GM19025 (cell line): ENCODE measurements at regions not wholly inside any gene's neighbourhood (a gene's known extent, or its start where the extent isn't known, plus 50 kb on each side); places are given as distances from the start of the nearest gene placed in this dataset.
"Not testable (repeated sequence)": the region's sequence is repeated elsewhere in the genome, so short reads cannot be mapped to it uniquely, and the experiment has no call there.

Experiments used
- ATAC-seq: cut with Tn5 transposase; IDR thresholded peaks from one replicate; pipeline ENCODE4 v1.9.1; 2021; ENCODE audit warnings: mild to moderate bottlenecking, low read depth, moderate library complexity; ENCODE audit not compliant: unreplicated experiment

DNA sequence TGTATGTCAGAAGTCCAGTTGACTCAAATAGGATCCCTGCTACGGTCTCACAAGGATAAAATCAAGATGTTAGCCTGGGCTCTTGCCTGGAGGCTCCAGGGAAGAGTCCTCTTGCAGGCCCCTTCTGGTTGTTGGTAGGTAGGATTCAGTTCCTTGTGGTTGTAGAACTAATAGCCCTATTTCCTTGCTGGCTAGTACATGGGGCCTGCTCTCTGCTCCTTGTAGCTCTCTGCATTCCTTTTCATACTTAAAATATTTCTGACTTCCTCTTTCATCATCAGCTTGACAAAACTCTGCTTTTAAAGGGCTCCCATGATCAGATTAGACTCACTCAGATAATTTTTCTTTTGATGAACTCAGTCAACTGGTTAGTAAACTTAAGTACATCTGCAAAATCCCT is 756.7 kb downstream of the GATA3 start:
- no peak for ATAC-seq

- ATAC-seq: no peak
These were observed 761.5 kb downstream of the GATA3 start for GRCh38 chr10:8815969-8816368.

GRCh38 chr10:8817299-8817698 is 762.8 kb downstream of the GATA3 start:
- ATAC-seq: no peak

DNA sequence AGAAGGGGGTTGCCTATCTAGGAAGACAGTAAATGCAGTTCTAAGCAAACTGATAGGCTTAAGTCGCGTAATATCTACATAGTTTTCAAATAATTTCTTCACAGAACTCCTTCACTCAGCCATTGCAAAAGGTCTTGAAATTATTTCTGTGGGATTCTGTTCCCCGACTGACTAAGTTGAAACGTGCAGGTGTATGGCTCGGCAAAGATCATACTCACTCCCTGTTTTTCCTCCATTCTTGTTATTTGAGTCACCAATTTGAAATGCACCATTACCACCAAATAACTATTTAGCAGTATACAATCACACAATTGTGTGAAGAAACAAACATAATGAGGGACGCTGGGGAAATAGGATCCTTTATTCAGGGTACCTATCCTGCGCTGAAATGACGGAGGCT is 771.1 kb downstream of the GATA3 start:
- ATAC-seq: no peak

GRCh38 chr10:8829592-8829991 is 775.1 kb downstream of the GATA3 start:
- no peak for ATAC-seq

DNA sequence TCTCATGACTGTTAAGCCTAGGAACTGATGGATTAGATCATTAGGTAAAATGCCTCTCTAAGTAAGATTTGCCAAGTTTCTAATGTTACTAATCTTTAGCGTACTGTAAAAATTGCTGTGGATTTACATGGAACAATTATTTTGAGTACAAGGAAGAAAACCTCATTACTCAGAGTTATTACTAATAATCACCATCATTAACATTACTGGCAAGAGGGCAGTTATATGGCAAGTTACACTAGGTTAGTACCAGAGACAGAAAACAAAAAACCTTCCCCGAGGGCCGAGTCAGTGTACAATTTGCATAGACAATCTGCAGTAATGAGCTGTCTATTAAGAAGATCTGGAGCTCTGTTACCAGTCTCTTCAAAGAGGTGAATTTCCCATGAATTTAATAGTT is 775.6 kb downstream of the GATA3 start:
- ATAC-seq: no peak

DNA sequence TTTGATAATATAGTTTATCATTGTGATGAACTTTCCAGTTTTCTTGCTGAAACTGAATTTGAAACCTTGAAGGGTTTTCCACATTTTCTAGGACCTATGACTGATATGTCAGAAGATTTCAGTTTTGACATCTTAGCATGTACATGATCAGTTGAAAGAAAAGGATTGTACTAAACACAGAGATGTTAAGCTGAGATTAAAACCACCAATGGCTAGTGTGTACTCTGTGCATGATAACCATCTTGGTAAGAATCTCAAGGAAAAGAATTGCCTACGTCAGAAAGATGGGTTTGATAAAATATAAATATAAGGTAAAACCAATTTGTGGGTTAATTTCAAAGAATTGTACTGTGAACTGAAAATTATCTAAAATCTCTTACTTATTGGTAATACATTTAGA is 776.4 kb downstream of the GATA3 start:
- ATAC-seq: no peak

- ATAC-seq: no peak
These were observed 781.1 kb downstream of the GATA3 start for GRCh38 chr10:8835453-8836167.

GRCh38 chr10:8840356-8840755 is 785.9 kb downstream of the GATA3 start:
- ATAC-seq: no peak

GRCh38 chr10:8844141-8844540 is 789.7 kb downstream of the GATA3 start:
- ATAC-seq: no peak

DNA sequence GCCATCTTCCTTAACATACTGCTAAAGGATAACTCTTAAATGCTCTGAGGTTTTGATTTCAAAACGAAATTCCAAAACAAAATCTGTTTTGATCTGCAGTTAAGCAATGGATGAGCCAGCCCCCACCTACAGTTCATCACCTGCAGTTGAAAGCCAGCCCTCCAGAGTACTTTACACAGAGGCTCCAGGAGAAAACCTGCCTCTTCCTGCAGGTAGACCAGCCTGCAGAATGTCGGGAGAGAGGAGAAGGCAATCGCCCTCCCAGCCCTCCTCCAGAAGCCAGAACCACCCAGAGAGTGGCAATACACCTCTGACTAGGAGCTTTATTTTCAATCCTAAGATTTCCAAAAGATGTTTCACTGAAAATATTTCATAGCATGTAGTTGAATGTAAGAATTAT is 798.1 kb downstream of the GATA3 start:
- ATAC-seq: no peak

- ATAC-seq: no peak
These were observed 798.6 kb downstream of the GATA3 start for GRCh38 chr10:8853048-8853447.

DNA sequence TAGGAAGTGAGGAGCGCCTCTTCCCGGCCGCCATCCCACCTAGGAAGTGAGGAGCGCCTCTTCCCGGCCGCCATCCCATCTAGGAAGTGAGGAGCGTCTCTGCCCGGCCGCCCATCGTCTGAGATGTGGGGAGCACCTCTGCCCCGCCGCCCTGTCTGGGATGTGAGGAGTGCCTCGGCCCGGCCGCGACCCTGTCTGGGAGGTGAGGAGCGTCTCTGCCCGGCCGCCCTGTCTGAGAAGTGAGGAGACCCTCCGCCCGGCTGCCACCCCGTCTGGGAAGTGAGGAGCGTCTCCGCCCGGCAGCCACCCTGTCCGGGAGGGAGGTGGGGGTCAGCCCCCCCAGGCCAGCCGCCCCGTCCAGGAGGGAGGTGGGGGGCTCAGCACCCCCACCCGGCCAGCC is 814.4 kb downstream of the GATA3 start:
- not testable (repeated sequence) for ATAC-seq

DNA sequence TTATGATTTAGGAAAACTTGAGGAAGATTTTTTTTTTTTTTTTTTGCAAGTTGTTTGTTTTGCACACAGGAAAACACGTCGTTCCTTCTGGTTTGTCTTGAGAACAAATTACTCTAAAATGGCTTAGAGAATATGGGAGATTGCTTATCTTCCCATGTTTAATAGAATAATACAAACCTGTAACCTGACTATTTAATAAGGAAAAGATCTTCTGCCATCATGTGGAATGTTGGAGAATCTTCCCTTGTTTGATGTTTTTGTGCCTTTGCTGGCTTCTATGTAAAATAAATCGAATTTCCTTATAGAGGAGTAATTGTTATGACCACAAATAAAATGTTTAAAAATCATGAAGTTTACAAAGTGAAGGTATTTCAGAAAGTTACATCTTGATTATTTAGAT is 818.8 kb downstream of the GATA3 start:
- no peak for ATAC-seq

GRCh38 chr10:8874268-8874667 is 819.8 kb downstream of the GATA3 start:
- ATAC-seq: no peak

DNA sequence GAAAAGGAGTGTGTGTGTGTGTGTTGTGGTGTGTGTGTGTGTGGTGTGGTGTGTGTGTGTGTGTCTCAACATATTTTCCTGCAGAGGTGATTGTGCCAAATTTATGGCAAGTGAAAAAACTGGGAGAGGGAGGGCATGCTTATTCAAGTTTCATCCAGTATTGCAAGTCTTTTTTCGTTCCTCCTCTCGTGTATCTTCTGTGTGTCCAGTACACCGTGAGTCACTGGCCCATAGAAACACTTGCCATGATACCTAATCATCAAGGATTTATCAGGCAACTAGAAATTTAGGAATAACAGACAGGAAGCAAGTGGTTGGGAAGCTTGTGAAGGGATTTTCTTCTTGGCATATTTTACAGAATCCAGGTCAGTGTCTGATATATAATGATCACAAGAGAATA is 820.5 kb downstream of the GATA3 start:
- ATAC-seq: no peak

DNA sequence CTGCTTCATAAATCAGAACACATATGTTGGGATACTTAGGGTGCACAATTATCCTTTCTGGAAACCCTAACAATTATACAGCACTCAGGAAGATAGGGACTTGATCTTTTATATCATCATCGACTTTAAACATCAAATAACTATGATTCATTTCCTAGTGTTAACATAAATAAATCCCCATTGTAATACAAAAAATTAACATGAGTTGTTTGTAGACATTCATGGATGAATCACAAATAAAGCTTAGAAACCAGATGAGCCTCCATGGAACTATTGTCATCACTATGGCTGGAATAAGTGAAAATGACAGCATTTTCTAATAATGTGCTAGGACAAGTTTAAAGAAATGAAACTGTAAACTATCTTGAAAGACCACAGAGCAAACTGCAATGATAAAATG is 821.7 kb downstream of the GATA3 start:
- ATAC-seq: no peak

DNA sequence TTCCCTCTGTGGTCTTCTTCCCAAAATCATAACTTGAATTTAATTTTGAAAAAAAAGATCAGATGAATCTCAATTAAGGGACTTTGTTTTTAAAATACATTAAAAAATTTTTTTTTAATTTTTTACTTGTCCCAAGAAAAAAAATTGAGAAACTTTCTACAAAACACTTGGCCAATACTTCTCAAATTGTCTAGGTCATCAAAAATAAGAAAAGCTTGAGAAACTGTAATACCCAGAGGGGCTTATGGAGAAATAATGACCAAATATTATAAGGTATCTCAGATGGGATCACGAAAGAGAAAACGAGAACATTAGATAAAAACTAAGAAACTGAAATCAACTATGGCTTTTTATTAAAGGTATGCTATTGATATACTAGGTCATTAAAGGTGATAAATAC is 835.0 kb downstream of the GATA3 start:
- ATAC-seq: no peak

DNA sequence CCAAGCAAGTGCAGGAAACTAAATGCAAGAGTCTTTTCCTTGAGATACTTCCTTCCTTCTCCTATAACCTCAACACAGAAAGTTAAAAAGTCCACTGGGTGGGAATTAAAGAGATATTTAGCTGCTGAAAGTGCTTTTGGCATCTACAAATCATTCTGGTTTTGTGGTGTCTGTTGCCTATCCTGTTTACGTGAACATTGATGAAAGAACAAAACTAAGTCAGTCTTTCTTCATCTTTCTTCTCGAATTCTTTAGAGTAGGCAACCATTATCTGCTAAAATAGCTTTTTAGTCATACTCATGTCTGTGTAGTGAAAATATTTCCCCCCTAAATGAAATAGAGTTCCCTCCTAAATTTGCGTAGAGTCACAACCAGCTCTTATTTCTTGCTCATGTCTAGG is 838.6 kb downstream of the GATA3 start:
- no peak for ATAC-seq

GRCh38 chr10:8894148-8894547 is 839.7 kb downstream of the GATA3 start:
- no peak for ATAC-seq

GRCh38 chr10:8897769-8898168 is 843.3 kb downstream of the GATA3 start:
- ATAC-seq: no peak

GRCh38 chr10:8898745-8899330 is 844.4 kb downstream of the GATA3 start:
- no peak for ATAC-seq

DNA sequence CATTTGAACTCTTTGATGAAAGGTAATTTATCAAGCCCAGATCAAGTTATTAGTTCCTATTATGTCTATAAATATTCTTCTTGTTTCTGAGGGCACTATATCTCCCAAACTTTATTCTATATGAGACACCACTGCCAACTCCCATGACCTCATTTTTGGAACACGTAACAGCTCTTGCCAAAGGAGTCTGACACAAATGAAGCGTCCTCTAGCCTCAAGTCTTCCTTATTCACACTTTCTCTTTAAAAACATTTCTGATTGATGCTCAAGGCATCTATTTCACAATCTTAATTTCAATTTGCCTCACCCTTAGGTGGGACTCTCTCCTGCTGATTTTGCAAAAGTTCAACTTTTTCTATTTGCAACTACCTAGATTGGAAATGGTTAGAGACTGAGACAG is 848.4 kb downstream of the GATA3 start:
- ATAC-seq: no peak
